Vagina (tissue), 2 donors: ENCODE measurements at regions not wholly inside any gene's neighbourhood (a gene's known extent, or its start where the extent isn't known, plus 50 kb on each side); places are given as distances from the start of the nearest gene placed in this dataset.

ENCODE experiments used
- POLR2A ChIP-seq, 2 donors: fragments of 450-650 bp; IDR thresholded peaks; one replicate each; pipeline ENCODE4 v1.6.1; 2017; ENCODE audit warnings: antibody characterized with exemption in 2 of 2, mild to moderate bottlenecking in 2 of 2, moderate library complexity in 2 of 2
- TF ChIP-seq, protein P1 (sequence below), 3 experiments: fragments of 450-650 bp in 2 of 3; fragments of 200-600 bp in 1 of 3; sonication (generic) in 1 of 3; IDR thresholded peaks; one replicate each; pipeline ENCODE4 v1.5.1; 2017 to 2019; ENCODE audit warnings: antibody characterized with exemption in 3 of 3, mild to moderate bottlenecking in 2 of 3, moderate library complexity in 2 of 3

GRCh38 chr13:69618838-69619237, 488.8 kb upstream of the ATXN8OS start:
- TF ChIP-seq, protein P1, sequence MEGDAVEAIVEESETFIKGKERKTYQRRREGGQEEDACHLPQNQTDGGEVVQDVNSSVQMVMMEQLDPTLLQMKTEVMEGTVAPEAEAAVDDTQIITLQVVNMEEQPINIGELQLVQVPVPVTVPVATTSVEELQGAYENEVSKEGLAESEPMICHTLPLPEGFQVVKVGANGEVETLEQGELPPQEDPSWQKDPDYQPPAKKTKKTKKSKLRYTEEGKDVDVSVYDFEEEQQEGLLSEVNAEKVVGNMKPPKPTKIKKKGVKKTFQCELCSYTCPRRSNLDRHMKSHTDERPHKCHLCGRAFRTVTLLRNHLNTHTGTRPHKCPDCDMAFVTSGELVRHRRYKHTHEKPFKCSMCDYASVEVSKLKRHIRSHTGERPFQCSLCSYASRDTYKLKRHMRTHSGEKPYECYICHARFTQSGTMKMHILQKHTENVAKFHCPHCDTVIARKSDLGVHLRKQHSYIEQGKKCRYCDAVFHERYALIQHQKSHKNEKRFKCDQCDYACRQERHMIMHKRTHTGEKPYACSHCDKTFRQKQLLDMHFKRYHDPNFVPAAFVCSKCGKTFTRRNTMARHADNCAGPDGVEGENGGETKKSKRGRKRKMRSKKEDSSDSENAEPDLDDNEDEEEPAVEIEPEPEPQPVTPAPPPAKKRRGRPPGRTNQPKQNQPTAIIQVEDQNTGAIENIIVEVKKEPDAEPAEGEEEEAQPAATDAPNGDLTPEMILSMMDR (IDR thresholded peaks at IDR 0.05): no peak
- TF ChIP-seq POLR2A (IDR thresholded peaks at IDR 0.05): no peak
